Kidney (tissue), 13 donors: ENCODE measurements at regions not wholly inside any gene's neighbourhood (a gene's known extent, or its start where the extent isn't known, plus 50 kb on each side); places are given as distances from the start of the nearest gene placed in this dataset.

Source experiments
- DNase-seq, 5 donors: peaks; one replicate each; pipeline ENCODE4 v3.0.0-alpha.2; 2013 to 2020
- FAIRE-seq: peaks from 2 replicates; lab custom pipeline; 2012; peaks lifted over from hg19 to GRCh38; lab: Jason Lieb, UNC
- H3K27ac ChIP-seq, 2 donors: one replicate each; pipeline ENCODE4 v1.7.0; 2013; ENCODE audit warnings: low read depth in 2 of 2, low read length in 2 of 2, inconsistent platforms in 1 of 2
- H3K27me3 ChIP-seq: one replicate; pipeline ENCODE4 v1.7.1; 2013; ENCODE audit warnings: low read length, inconsistent platforms; ENCODE audit not compliant: control insufficient read depth, insufficient read depth
- H3K36me3 ChIP-seq, 3 donors: one replicate each; pipeline versions ENCODE4 v1.7.0 to v1.7.1; 2013; ENCODE audit warnings: low read length in 3 of 3, control low read depth in 1 of 3, inconsistent platforms in 1 of 3; ENCODE audit not compliant: insufficient read depth in 3 of 3, control insufficient read depth in 2 of 3
- H3K4me1 ChIP-seq, 3 donors: one replicate each; pipeline versions ENCODE4 v1.7.0 to v1.7.1; 2013; ENCODE audit warnings: low read length in 3 of 3, inconsistent platforms in 1 of 3, low read depth in 1 of 3; ENCODE audit not compliant: control insufficient read depth in 2 of 3, insufficient read depth in 2 of 3
- H3K4me3 ChIP-seq, 3 donors: one replicate each; pipeline versions ENCODE4 v1.7.0 to v1.8.1; 2013; ENCODE audit warnings: low read length in 3 of 3, control low read depth in 1 of 3, inconsistent platforms in 1 of 3
- H3K9ac ChIP-seq, 3 donors: one replicate each; pipeline versions ENCODE4 v1.7.0 to v1.7.1; 2013; ENCODE audit warnings: low read length in 3 of 3, control low read depth in 1 of 3, inconsistent platforms in 1 of 3
- H3K9me3 ChIP-seq, 3 donors: one replicate each; pipeline versions ENCODE4 v1.7.0 to v1.7.1; 2013; ENCODE audit warnings: low read length in 3 of 3, control low read depth in 1 of 3, inconsistent platforms in 1 of 3; ENCODE audit not compliant: control insufficient read depth in 2 of 3, insufficient read depth in 1 of 3
- CTCF ChIP-seq: IDR thresholded peaks from 3 replicates; pipeline ENCODE4 v1.5.1; 2012; ENCODE audit warnings: mild to moderate bottlenecking, moderate library complexity, borderline replicate concordance; ENCODE audit not compliant: insufficient read depth; ENCODE audit errors: extremely low read depth
- intact Hi-C: fragments of 100-400 bp; cut with DNase I; formaldehyde crosslinking; loops from one replicate; pipeline ENCODE4 v1.11.1; 2022
- donor health status: control.
- donor health status: control.
- donor health status: control.
- donor health status: control.
- donor health status: control.
- donor health status: DM: yes; HTN: yes; CAD: no.
- donor health status: Normal renal cell carcinoma (clear cell type).

- no peak overlapping the region for H3K4me3 ChIP-seq
- H3K27me3 ChIP-seq, result no peaks in the 10 kb centered on the region
- no peak overlapping the region for H3K9ac ChIP-seq
- H3K36me3 ChIP-seq, result no peaks in the 10 kb centered on the region
- FAIRE-seq, result no peak
- intact Hi-C loops, result no loop called here
- no peak overlapping the region for H3K27ac ChIP-seq
- no peak for TF ChIP-seq CTCF
- no peaks in the 10 kb centered on the region for H3K4me1 ChIP-seq
- H3K9me3 ChIP-seq, result peaks cover 0 to 4% (median 0%) of the 10 kb centered on the region in 3 donors
- DNase-seq, result no peak
Observed at GRCh38 chr13:53159431-53159830, 130.8 kb downstream of the OLFM4 start.

- intact Hi-C loops, result no loop called here
Observed at GRCh38 chr13:53160211-53160610, 131.6 kb downstream of the OLFM4 start.

DNA sequence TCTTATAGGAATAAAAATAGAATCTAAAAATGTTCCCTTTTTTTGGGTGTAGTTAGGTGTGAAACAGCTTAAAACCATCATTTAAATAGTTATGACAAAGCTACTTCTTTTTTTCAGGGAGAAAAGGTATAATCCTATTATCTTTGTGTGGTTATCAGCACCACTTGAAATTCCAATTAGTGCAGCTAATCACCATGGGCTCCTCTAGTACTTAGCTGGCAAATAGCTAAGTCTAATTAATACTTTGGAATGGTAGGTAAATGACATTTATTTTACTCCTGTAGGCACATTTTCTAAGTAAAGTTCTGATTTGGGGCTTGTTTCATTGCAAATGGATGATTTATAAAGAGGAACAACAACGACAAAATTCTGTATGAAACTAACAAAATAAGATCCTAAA lies 132.6 kb downstream of the OLFM4 start:
- no peaks in the 10 kb centered on the region for H3K4me1 ChIP-seq
- no peak overlapping the region for H3K27ac ChIP-seq
- peaks cover 0 to 4% (median 0%) of the 10 kb centered on the region in 3 donors for H3K9me3 ChIP-seq
- no peak for DNase-seq
- H3K4me3 ChIP-seq, result no peak overlapping the region
- TF ChIP-seq CTCF, result no peak
- intact Hi-C loops, result no loop called here
- no peaks in the 10 kb centered on the region for H3K27me3 ChIP-seq
- no peak for FAIRE-seq
- H3K36me3 ChIP-seq, result no peaks in the 10 kb centered on the region
- no peak overlapping the region for H3K9ac ChIP-seq

More at GRCh38 chr13:53160211-53160610, 131.6 kb downstream of the OLFM4 start:
- FAIRE-seq (no peak), DNase-seq (no peak)
- H3K36me3 ChIP-seq, result no peaks in the 10 kb centered on the region
- H3K4me1 ChIP-seq, result no peaks in the 10 kb centered on the region
- no peaks in the 10 kb centered on the region for H3K27me3 ChIP-seq
- no peak overlapping the region for H3K27ac ChIP-seq
- no peak for TF ChIP-seq CTCF
- no peak overlapping the region for H3K4me3 ChIP-seq
- H3K9ac ChIP-seq, result no peak overlapping the region
- peaks cover 0 to 4% (median 0%) of the 10 kb centered on the region in 3 donors for H3K9me3 ChIP-seq

DNA sequence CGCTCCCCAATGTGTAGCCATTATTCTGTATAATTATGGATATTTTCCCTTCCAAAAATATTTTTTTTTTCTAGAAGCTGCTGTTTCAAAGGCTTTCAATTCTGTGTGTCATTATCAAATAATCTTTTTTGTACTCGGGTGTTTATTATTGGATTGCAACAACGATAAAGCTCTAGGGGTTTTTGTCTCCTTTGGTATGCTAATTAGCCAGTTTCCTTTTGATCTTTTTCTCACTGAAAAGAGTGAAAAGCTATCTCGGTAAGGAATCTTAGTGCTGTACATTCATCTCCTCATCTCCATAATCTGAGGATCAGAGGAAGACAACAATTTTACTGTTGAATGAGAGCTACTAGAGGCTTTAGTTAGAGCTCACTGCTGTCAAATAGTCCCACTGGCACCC lies 136.6 kb downstream of the OLFM4 start:
- H3K4me3 ChIP-seq, result no peak overlapping the region
- H3K4me1 ChIP-seq, result no peaks in the 10 kb centered on the region
- DNase-seq (no peak), FAIRE-seq (no peak)
- H3K9me3 ChIP-seq, result no peaks in the 10 kb centered on the region
- H3K27ac ChIP-seq, result no peak overlapping the region
- no peaks in the 10 kb centered on the region for H3K36me3 ChIP-seq
- H3K9ac ChIP-seq, result no peak overlapping the region
- intact Hi-C loops, result no loop called here
- TF ChIP-seq CTCF, result no peak
- no peaks in the 10 kb centered on the region for H3K27me3 ChIP-seq
